Tibial nerve (tissue), 4 donors: ENCODE measurements at regions not wholly inside any gene's neighbourhood (a gene's known extent, or its start where the extent isn't known, plus 50 kb on each side); places are given as distances from the start of the nearest gene placed in this dataset.

Experiments
- CTCF ChIP-seq, 5 experiments: fragments of 200-600 bp in 3 of 5; fragments of 450-650 bp in 2 of 5; sonication (generic) in 3 of 5; IDR thresholded peaks; one replicate each; pipeline ENCODE4 v1.5.1; 2016 to 2019; ENCODE audit warnings: antibody characterized with exemption in 5 of 5, mild to moderate bottlenecking in 3 of 5, moderate library complexity in 2 of 5
- EP300 ChIP-seq, 2 donors: sonication (generic); formaldehyde crosslinking; IDR thresholded peaks; one replicate each; pipeline ENCODE4 v1.6.1; 2017; ENCODE audit warnings: antibody characterized with exemption in 2 of 2, mild to moderate bottlenecking in 1 of 2
- POLR2A ChIP-seq, 2 donors: fragments of 450-650 bp; IDR thresholded peaks; one replicate each; pipeline ENCODE4 v1.6.1; 2017; ENCODE audit warnings: antibody characterized with exemption in 2 of 2, mild to moderate bottlenecking in 2 of 2, moderate library complexity in 2 of 2

DNA sequence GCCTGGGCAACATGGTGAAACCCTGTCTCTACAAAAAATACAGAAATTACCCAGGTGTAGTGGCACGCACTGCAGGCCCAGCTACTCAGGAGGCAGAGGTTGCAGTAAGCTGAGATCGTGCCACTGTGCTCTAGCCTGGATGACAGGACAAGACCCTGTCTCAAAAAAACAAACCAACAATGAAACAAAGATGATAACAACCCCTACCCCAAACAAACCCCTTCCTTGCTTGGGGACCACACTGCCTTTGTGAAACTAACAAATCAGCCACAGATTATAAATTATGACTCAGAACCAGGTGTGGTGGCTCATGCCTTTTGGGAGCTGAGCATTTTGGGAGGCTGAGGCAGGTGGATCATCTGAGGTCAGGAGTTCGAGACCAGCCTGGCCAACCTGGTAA is 75.3 kb upstream of the RPH3AL start:
- TF ChIP-seq POLR2A (IDR thresholded peaks at IDR 0.05) (no peak), CTCF (IDR thresholded peaks at IDR 0.05) (no peak), EP300 (IDR thresholded peaks at IDR 0.05) (no peak)
